HepG2 (cell line): ENCODE measurements at regions not wholly inside any gene's neighbourhood (a gene's known extent, or its start where the extent isn't known, plus 50 kb on each side); places are given as distances from the start of the nearest gene placed in this dataset.

Experiments used
- ATAC-seq: fragments of 200-7000 bp; cut with Tn5 transposase; 3 replicates; pipeline ENCODE4 v1.9.1; 2020; ENCODE audit warnings: mild to moderate bottlenecking, moderate library complexity
- BruUV-seq: library from RNA; stranded (reverse); fragments of 400-500 nt; replicated peaks from 2 replicates; lab custom pipeline; 2021; lab: Mats Ljungman, UMichigan
- CTCF ChIA-PET: fragments of 300-600 bp; formaldehyde crosslinking; extraction: SDS; loops from one replicate; lab custom pipeline; 2021; ENCODE audit warnings: low total read pairs, inconsistent platforms, low intra/inter-chr PET ratio; lab: Yijun Ruan, JAX
- POLR2A ChIA-PET: fragments of 350-600 bp; sonication (Branson Sonifier 250); formaldehyde crosslinking; loops from one replicate; lab custom pipeline; 2020; ENCODE audit warnings: antibody characterized with exemption, inconsistent platforms; lab: Yijun Ruan, JAX
- DNase-seq: peaks from one replicate; pipeline ENCODE4 v3.0.0-alpha.2; 2015; ENCODE audit warnings: low spot score
- FAIRE-seq: peaks from 3 replicates; lab custom pipeline; 2011; peaks lifted over from hg19 to GRCh38; lab: Jason Lieb, UNC
- H2AFZ ChIP-seq: one replicate; pipeline ENCODE4 v1.6.1; 2011; ENCODE audit warnings: low read length, inconsistent platforms
- H3K27ac ChIP-seq: fragments of 300-600 bp; 3 replicates; pipeline ENCODE4 v1.8.0; 2011; ENCODE audit warnings: mixed run types, mild to moderate bottlenecking, mixed read lengths, low read length, inconsistent platforms; ENCODE audit not compliant: insufficient read depth; ENCODE audit errors: extremely low read length
- H3K27me3 ChIP-seq, 2 experiments: fragments of 200-600 bp in 1 of 2; 2 replicates in 1 of 2; 3 replicates in 1 of 2; pipeline versions ENCODE4 v1.6.0 to v1.8.0; 2011; ENCODE audit warnings: low read length in 2 of 2, mild to moderate bottlenecking in 2 of 2, moderate library complexity in 2 of 2, inconsistent platforms in 1 of 2; ENCODE audit not compliant: insufficient read depth in 2 of 2, control insufficient read depth in 1 of 2
- H3K36me3 ChIP-seq, 2 experiments: fragments of 200-600 bp in 1 of 2; replicated peaks in 1 of 2; 2 replicates in 1 of 2; 3 replicates in 1 of 2; pipeline versions ENCODE4 v1.5.1 to v1.8.0; 2011; ENCODE audit warnings: low read length in 2 of 2, inconsistent platforms in 1 of 2; ENCODE audit not compliant: insufficient read depth in 2 of 2, control insufficient read depth in 1 of 2
- H3K4me1 ChIP-seq: 2 replicates; pipeline ENCODE4 v1.5.1; 2012; ENCODE audit warnings: low read length, inconsistent platforms; ENCODE audit not compliant: insufficient read depth
- H3K4me2 ChIP-seq: 2 replicates; pipeline ENCODE4 v1.6.0; 2011; ENCODE audit warnings: low read depth, low read length, inconsistent platforms
- H3K4me3 ChIP-seq, 3 experiments: fragments of 200-600 bp in 1 of 3; sonication (generic), shearing (Covaris generic) in 1 of 3; replicated peaks in 1 of 3; 2 replicates each; pipeline ENCODE4 v1.5.1; 2011 to 2016; ENCODE audit warnings: low read length in 3 of 3, inconsistent platforms in 2 of 3, low read depth in 2 of 3, mild to moderate bottlenecking in 2 of 3, control low read depth in 1 of 3, mixed read lengths in 1 of 3; ENCODE audit not compliant: insufficient read depth in 1 of 3
- H3K79me2 ChIP-seq: one replicate; pipeline ENCODE4 v1.6.1; 2011; ENCODE audit warnings: low read length, inconsistent platforms; ENCODE audit not compliant: insufficient read depth
- H3K9ac ChIP-seq: 2 replicates; pipeline ENCODE4 v1.6.0; 2011; ENCODE audit warnings: mild to moderate bottlenecking, low read depth, low read length, inconsistent platforms; ENCODE audit not compliant: insufficient read depth
- H3K9me3 ChIP-seq: 2 replicates; pipeline ENCODE4 v1.5.1; 2012; ENCODE audit warnings: mild to moderate bottlenecking, low read length
- H4K20me1 ChIP-seq: 2 replicates; pipeline ENCODE4 v1.6.0; 2011; ENCODE audit warnings: inconsistent platforms, mild to moderate bottlenecking, low read length, moderate library complexity; ENCODE audit not compliant: insufficient read depth
- CENPBD1 ChIP-seq: sonication (generic); formaldehyde crosslinking; IDR thresholded peaks from 2 replicates; pipeline ENCODE4 v1.8.0; 2022; ENCODE audit warnings: missing genetic modification reagents, low read depth, mild to moderate bottlenecking, borderline replicate concordance
- HES4 ChIP-seq: sonication (generic); formaldehyde crosslinking; IDR thresholded peaks from 2 replicates; pipeline ENCODE4 v1.9.0; 2021; ENCODE audit warnings: mild to moderate bottlenecking, missing genetic modification reagents, borderline replicate concordance
- LBX2 ChIP-seq: sonication (generic); formaldehyde crosslinking; IDR thresholded peaks from 2 replicates; pipeline ENCODE4 v1.5.0; 2020; ENCODE audit warnings: missing genetic modification reagents, mild to moderate bottlenecking, borderline replicate concordance
- NCOA1 ChIP-seq: sonication (generic); formaldehyde crosslinking; IDR thresholded peaks from 2 replicates; pipeline ENCODE4 v1.9.0; 2021; ENCODE audit warnings: missing genetic modification reagents
- NCOA5 ChIP-seq: sonication (generic); formaldehyde crosslinking; IDR thresholded peaks from 2 replicates; pipeline ENCODE4 v1.4.0; 2020; ENCODE audit warnings: missing genetic modification reagents
- PCBP2 ChIP-seq: fragments of 200-400 bp; formaldehyde crosslinking; optimal IDR thresholded peaks from 2 replicates; pipeline ENCODE3; 2018; ENCODE audit warnings: low read length, low read depth; ENCODE audit not compliant: poor library complexity, severe bottlenecking
- XRCC5 ChIP-seq: fragments of 200-400 bp; formaldehyde crosslinking; optimal IDR thresholded peaks from 2 replicates; pipeline ENCODE3; 2017; ENCODE audit warnings: mild to moderate bottlenecking, low read length
- ZBTB20 ChIP-seq: sonication (generic); formaldehyde crosslinking; IDR thresholded peaks from 2 replicates; pipeline ENCODE4 v1.8.1; 2023; ENCODE audit warnings: missing genetic modification reagents, low read depth, mild to moderate bottlenecking, borderline replicate concordance
- ZNF205 ChIP-seq: IDR thresholded peaks from 2 replicates; pipeline ENCODE4 v1.6.1; 2018; ENCODE audit warnings: missing biosample characterization, missing genetic modification reagents
- ZNF276 ChIP-seq: sonication (generic); formaldehyde crosslinking; IDR thresholded peaks from 2 replicates; pipeline ENCODE4 v1.4.0; 2020; ENCODE audit warnings: mild to moderate bottlenecking, low read depth, missing genetic modification reagents
- ZNF3 ChIP-seq: IDR thresholded peaks from 2 replicates; pipeline ENCODE4 v1.7.0; 2017; ENCODE audit warnings: inconsistent platforms
- ZNF652 ChIP-seq: IDR thresholded peaks from 2 replicates; pipeline ENCODE4 v1.6.1; 2016; ENCODE audit warnings: low read depth, borderline replicate concordance
- ZNF749 ChIP-seq: sonication (generic); formaldehyde crosslinking; IDR thresholded peaks from 2 replicates; pipeline ENCODE4 v1.8.0; 2022; ENCODE audit warnings: mild to moderate bottlenecking, missing genetic modification reagents, moderate library complexity, borderline replicate concordance
- ZNF790 ChIP-seq: sonication (generic); formaldehyde crosslinking; IDR thresholded peaks from 2 replicates; pipeline ENCODE4 v1.8.0; 2022; ENCODE audit warnings: missing genetic modification reagents, mild to moderate bottlenecking, borderline replicate concordance
- WGBS: methylation state at CpG from one replicate; pipeline ENCODE4 v1.1.6; 2017; ENCODE audit warnings: low lambda C conversion rate; 5-methylcytosine and 5-hydroxymethylcytosine counted together
- in situ Hi-C: cut with HindIII; loops from 2 replicates; pipeline ENCODE4 v1.10.0; 2017; ENCODE audit warnings: low pct_unique_long_range_greater_than_20kb; ENCODE audit not compliant: extremely low pct_ligation_motif_present
- intact Hi-C: fragments of 100-400 bp; cut with micrococcal nuclease; formaldehyde crosslinking; loops from one replicate; pipeline ENCODE4 v1.10.0; 2022; ENCODE audit not compliant: unreplicated experiment
- TF ChIP-seq, protein P1 (sequence below): IDR thresholded peaks from 2 replicates; pipeline ENCODE4 v1.6.1; 2016
- TF ChIP-seq, protein P2 (sequence below): sonication (generic); formaldehyde crosslinking; IDR thresholded peaks from 2 replicates; pipeline ENCODE4 v1.4.0; 2020; ENCODE audit warnings: missing genetic modification reagents, mild to moderate bottlenecking, borderline replicate concordance

- TF ChIP-seq, protein P1, sequence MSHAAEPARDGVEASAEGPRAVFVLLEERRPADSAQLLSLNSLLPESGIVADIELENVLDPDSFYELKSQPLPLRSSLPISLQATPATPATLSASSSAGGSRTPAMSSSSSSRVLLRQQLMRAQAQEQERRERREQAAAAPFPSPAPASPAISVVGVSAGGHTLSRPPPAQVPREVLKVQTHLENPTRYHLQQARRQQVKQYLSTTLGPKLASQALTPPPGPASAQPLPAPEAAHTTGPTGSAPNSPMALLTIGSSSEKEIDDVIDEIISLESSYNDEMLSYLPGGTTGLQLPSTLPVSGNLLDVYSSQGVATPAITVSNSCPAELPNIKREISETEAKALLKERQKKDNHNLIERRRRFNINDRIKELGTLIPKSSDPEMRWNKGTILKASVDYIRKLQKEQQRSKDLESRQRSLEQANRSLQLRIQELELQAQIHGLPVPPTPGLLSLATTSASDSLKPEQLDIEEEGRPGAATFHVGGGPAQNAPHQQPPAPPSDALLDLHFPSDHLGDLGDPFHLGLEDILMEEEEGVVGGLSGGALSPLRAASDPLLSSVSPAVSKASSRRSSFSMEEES (CRISPR knock-in tag) = no peak
Observed at GRCh38 chr3:118269537-118270125, 765.0 kb downstream of the IGSF11 start (continued).

- Histone ChIP-seq H3K4me1 (no peaks in the 10 kb centered on the region), H3K27me3 (no peaks in the 10 kb centered on the region), H2AFZ (no peak overlapping the region), H3K9ac (no peak overlapping the region), H3K79me2 (no peaks in the 10 kb centered on the region), H4K20me1 (no peaks in the 10 kb centered on the region), H3K9me3 (peaks cover 55% of the 10 kb centered on the region), H3K36me3 (no peaks in the 10 kb centered on the region), H3K4me3 (no peak overlapping the region), H3K4me2 (no peak overlapping the region), H3K27ac (no peak overlapping the region)
- ChIA-PET POLR2A (no interaction called here), CTCF (no interaction called here)
- intact Hi-C loops (no loop called here), in situ Hi-C loops (no loop called here)
- WGBS = 51% methylated on average over 2 of the region's 2 CpGs
- ATAC-seq (no peak), FAIRE-seq (no peak), DNase-seq (no peak)
- BruUV-seq = no TSS peak
- no peak for TF ChIP-seq HES4 (CRISPR knock-in tag)
- no peak for TF ChIP-seq ZNF790
- no peak for TF ChIP-seq ZNF749
- no peak for TF ChIP-seq ZNF276 (CRISPR knock-in tag)
- TF ChIP-seq XRCC5 = no peak
- TF ChIP-seq ZNF205 (CRISPR knock-in tag) = no peak
- no peak for TF ChIP-seq ZBTB20 (CRISPR knock-in tag)
- TF ChIP-seq ZNF3 = no peak
- TF ChIP-seq, protein P2, sequence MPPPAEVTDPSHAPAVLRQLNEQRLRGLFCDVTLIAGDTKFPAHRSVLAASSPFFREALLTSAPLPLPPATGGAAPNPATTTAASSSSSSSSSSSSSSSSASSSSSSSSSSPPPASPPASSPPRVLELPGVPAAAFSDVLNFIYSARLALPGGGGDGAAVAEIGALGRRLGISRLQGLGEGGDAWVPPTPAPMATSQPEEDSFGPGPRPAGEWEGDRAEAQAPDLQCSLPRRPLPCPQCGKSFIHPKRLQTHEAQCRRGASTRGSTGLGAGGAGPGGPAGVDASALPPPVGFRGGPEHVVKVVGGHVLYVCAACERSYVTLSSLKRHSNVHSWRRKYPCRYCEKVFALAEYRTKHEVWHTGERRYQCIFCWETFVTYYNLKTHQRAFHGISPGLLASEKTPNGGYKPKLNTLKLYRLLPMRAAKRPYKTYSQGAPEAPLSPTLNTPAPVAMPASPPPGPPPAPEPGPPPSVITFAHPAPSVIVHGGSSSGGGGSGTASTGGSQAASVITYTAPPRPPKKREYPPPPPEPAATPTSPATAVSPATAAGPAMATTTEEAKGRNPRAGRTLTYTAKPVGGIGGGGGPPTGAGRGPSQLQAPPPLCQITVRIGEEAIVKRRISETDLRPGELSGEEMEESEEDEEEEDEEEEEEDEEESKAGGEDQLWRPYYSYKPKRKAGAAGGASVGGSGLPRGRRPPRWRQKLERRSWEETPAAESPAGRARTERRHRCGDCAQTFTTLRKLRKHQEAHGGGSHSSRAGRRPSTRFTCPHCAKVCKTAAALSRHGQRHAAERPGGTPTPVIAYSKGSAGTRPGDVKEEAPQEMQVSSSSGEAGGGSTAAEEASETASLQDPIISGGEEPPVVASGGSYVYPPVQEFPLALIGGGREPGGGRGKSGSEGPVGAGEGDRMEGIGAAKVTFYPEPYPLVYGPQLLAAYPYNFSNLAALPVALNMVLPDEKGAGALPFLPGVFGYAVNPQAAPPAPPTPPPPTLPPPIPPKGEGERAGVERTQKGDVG (CRISPR knock-in tag) = no peak
- no peak for TF ChIP-seq ZNF652 (CRISPR knock-in tag)
- TF ChIP-seq CENPBD1 (CRISPR knock-in tag) = no peak
- TF ChIP-seq NCOA1 = no peak
- TF ChIP-seq LBX2 = no peak
- TF ChIP-seq NCOA5 = no peak
- no peak for TF ChIP-seq PCBP2
Observed at GRCh38 chr3:118272991-118273390, 761.7 kb downstream of the IGSF11 start.
